ENCODE measurements at regions not wholly inside any gene's neighbourhood (a gene's known extent, or its start where the extent isn't known, plus 50 kb on each side); places are given as distances from the start of the nearest gene placed in this dataset.

DNA sequence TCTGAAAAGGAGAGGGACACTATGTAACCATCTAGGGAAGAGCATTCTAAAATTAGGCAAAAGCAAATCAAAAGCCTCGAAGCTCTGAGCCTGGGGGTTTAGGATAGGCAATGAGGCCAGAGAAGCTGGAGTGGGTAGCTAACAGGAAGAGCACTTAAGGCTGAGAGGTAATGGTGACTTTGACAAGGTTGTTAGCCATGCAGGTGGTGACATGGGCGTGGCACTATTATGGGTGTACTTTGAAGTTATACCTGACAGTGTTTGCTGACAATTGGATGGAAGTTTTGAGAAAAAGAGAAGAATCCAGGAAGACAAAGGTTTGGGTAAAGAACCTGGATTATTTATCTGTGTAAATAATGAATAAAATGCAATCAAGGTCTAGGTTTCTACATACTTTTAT is 383.0 kb upstream of the SEMA3C start:
- CTCF ChIA-PET (ENCODE audit: low intra/inter-chr PET ratio, low total read pairs), result no interaction called here
- BruUV-seq (replicated peaks), result no TSS peak
- TF ChIP-seq ZFP36 (IDR thresholded peaks at IDR 0.05; ENCODE audit: borderline replicate concordance, low read depth, low read length, partially characterized antibody), result no peak
- TF ChIP-seq, protein P1, sequence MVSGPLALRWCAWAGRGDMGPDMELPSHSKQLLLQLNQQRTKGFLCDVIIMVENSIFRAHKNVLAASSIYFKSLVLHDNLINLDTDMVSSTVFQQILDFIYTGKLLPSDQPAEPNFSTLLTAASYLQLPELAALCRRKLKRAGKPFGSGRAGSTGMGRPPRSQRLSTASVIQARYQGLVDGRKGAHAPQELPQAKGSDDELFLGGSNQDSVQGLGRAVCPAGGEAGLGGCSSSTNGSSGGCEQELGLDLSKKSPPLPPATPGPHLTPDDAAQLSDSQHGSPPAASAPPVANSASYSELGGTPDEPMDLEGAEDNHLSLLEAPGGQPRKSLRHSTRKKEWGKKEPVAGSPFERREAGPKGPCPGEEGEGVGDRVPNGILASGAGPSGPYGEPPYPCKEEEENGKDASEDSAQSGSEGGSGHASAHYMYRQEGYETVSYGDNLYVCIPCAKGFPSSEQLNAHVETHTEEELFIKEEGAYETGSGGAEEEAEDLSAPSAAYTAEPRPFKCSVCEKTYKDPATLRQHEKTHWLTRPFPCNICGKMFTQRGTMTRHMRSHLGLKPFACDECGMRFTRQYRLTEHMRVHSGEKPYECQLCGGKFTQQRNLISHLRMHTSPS (CRISPR knock-in tag; IDR thresholded peaks at IDR 0.05; ENCODE audit: low read depth), result no peak
- TF ChIP-seq ZNF567 (CRISPR knock-in tag; IDR thresholded peaks at IDR 0.05; ENCODE audit: borderline replicate concordance), result no peak
- TF ChIP-seq, protein P2, sequence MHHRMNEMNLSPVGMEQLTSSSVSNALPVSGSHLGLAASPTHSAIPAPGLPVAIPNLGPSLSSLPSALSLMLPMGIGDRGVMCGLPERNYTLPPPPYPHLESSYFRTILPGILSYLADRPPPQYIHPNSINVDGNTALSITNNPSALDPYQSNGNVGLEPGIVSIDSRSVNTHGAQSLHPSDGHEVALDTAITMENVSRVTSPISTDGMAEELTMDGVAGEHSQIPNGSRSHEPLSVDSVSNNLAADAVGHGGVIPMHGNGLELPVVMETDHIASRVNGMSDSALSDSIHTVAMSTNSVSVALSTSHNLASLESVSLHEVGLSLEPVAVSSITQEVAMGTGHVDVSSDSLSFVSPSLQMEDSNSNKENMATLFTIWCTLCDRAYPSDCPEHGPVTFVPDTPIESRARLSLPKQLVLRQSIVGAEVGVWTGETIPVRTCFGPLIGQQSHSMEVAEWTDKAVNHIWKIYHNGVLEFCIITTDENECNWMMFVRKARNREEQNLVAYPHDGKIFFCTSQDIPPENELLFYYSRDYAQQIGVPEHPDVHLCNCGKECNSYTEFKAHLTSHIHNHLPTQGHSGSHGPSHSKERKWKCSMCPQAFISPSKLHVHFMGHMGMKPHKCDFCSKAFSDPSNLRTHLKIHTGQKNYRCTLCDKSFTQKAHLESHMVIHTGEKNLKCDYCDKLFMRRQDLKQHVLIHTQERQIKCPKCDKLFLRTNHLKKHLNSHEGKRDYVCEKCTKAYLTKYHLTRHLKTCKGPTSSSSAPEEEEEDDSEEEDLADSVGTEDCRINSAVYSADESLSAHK (CRISPR knock-in tag; IDR thresholded peaks at IDR 0.05; ENCODE audit: borderline replicate concordance), result no peak
- TF ChIP-seq ZFP41 (CRISPR knock-in tag; IDR thresholded peaks at IDR 0.05; ENCODE audit: borderline replicate concordance), result no peak
- TF ChIP-seq, protein P3, sequence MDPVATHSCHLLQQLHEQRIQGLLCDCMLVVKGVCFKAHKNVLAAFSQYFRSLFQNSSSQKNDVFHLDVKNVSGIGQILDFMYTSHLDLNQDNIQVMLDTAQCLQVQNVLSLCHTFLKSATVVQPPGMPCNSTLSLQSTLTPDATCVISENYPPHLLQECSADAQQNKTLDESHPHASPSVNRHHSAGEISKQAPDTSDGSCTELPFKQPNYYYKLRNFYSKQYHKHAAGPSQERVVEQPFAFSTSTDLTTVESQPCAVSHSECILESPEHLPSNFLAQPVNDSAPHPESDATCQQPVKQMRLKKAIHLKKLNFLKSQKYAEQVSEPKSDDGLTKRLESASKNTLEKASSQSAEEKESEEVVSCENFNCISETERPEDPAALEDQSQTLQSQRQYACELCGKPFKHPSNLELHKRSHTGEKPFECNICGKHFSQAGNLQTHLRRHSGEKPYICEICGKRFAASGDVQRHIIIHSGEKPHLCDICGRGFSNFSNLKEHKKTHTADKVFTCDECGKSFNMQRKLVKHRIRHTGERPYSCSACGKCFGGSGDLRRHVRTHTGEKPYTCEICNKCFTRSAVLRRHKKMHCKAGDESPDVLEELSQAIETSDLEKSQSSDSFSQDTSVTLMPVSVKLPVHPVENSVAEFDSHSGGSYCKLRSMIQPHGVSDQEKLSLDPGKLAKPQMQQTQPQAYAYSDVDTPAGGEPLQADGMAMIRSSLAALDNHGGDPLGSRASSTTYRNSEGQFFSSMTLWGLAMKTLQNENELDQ (CRISPR knock-in tag; IDR thresholded peaks at IDR 0.05; ENCODE audit: borderline replicate concordance), result no peak
- no peak for TF ChIP-seq MED13 (CRISPR knock-in tag; IDR thresholded peaks at IDR 0.05)
- TF ChIP-seq SAFB2 (CRISPR knock-in tag; IDR thresholded peaks at IDR 0.05; ENCODE audit: borderline replicate concordance, low read depth), result no peak
- TF ChIP-seq, protein P4, sequence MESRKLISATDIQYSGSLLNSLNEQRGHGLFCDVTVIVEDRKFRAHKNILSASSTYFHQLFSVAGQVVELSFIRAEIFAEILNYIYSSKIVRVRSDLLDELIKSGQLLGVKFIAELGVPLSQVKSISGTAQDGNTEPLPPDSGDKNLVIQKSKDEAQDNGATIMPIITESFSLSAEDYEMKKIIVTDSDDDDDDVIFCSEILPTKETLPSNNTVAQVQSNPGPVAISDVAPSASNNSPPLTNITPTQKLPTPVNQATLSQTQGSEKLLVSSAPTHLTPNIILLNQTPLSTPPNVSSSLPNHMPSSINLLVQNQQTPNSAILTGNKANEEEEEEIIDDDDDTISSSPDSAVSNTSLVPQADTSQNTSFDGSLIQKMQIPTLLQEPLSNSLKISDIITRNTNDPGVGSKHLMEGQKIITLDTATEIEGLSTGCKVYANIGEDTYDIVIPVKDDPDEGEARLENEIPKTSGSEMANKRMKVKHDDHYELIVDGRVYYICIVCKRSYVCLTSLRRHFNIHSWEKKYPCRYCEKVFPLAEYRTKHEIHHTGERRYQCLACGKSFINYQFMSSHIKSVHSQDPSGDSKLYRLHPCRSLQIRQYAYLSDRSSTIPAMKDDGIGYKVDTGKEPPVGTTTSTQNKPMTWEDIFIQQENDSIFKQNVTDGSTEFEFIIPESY (CRISPR knock-in tag; IDR thresholded peaks at IDR 0.05), result no peak
- TF ChIP-seq ZFP37 (CRISPR knock-in tag; IDR thresholded peaks at IDR 0.05; ENCODE audit: borderline replicate concordance), result no peak
- TF ChIP-seq ZNF549 (CRISPR knock-in tag; IDR thresholded peaks at IDR 0.05), result no peak
- no peak for TF ChIP-seq SNAPC2 (CRISPR knock-in tag; IDR thresholded peaks at IDR 0.05)
- no peak for TF ChIP-seq U2AF2 (IDR thresholded peaks at IDR 0.05; ENCODE audit: low read depth, low read length)

More for the DNA sequence above, 383.0 kb upstream of the SEMA3C start:
- H3K9me3 ChIP-seq (ENCODE audit: low read length), result no peaks in the 10 kb centered on the region
- H3K9ac ChIP-seq (ENCODE audit: insufficient read depth, low read depth, low read length), result no peak overlapping the region
- no peaks in the 10 kb centered on the region for H3K4me1 ChIP-seq (ENCODE audit: insufficient read depth, low read length)
- no peak for FAIRE-seq
- in situ Hi-C loops (cut with HindIII; ENCODE audit: extremely low pct_ligation_motif_present, low pct_unique_long_range_greater_than_20kb) (no loop called here), intact Hi-C loops (cut with micrococcal nuclease; ENCODE audit: unreplicated experiment) (no loop called here)
- H3K79me2 ChIP-seq (ENCODE audit: insufficient read depth, low read length), result no peaks in the 10 kb centered on the region
- no peak overlapping the region for H3K27ac ChIP-seq (ENCODE audit: extremely low read length, insufficient read depth, low read length)
- no peak overlapping the region for H2AFZ ChIP-seq (ENCODE audit: low read length)
- POLR2A ChIA-PET, result no interaction called here
- H3K27me3 ChIP-seq (ENCODE audit: control insufficient read depth in 1 of 2, insufficient read depth in 2 of 2, low read length in 2 of 2), result no peaks in the 10 kb centered on the region
- no peaks in the 10 kb centered on the region for H3K36me3 ChIP-seq (replicated peaks in 1 of 2; ENCODE audit: control insufficient read depth in 1 of 2, insufficient read depth in 2 of 2, low read length in 2 of 2)
- no peak overlapping the region for H3K4me2 ChIP-seq (ENCODE audit: low read depth, low read length)
- no peak for DNase-seq (ENCODE audit: low spot score)
- WGBS (ENCODE audit: low lambda C conversion rate), result 0% methylated on average over 2 of the region's 2 CpGs
- no peak overlapping the region for H3K4me3 ChIP-seq (replicated peaks in 1 of 3; ENCODE audit: insufficient read depth in 1 of 3, low read depth in 2 of 3, low read length in 3 of 3)
- no peak for ATAC-seq
- no peaks in the 10 kb centered on the region for H4K20me1 ChIP-seq (ENCODE audit: insufficient read depth, low read length)

All from HepG2 (cell line).